Thoracic aorta (tissue), 2 donors: ENCODE measurements at regions not wholly inside any gene's neighbourhood (a gene's known extent, or its start where the extent isn't known, plus 50 kb on each side); places are given as distances from the start of the nearest gene placed in this dataset.

Source experiments
- ATAC-seq: fragments of 150-250 bp; one replicate; pipeline ENCODE4 v1.8.0; 2017; ENCODE audit warnings: low read depth; ENCODE audit not compliant: insufficient number of reproducible peaks, low FRiP score
- DNase-seq: peaks from one replicate; pipeline ENCODE4 v3.0.0-alpha.2; 2020; ENCODE audit warnings: low spot score
- H3K27ac ChIP-seq, 2 donors: fragments of 200-600 bp; sonication (generic); 1 replicate in 1 of 2; 2 replicates in 1 of 2; pipeline ENCODE4 v1.5.1; 2016; ENCODE audit warnings: mild to moderate bottlenecking in 2 of 2, moderate library complexity in 2 of 2
- H3K27me3 ChIP-seq: fragments of 200-600 bp; sonication (generic); replicated peaks from 2 replicates; pipeline ENCODE4 v1.6.0; 2016; ENCODE audit warnings: mild to moderate bottlenecking; ENCODE audit not compliant: insufficient read depth
- H3K36me3 ChIP-seq: fragments of 200-600 bp; sonication (generic); one replicate; pipeline ENCODE4 v1.5.1; 2016
- H3K4me1 ChIP-seq, 2 donors: fragments of 200-600 bp; sonication (generic); 1 replicate in 1 of 2; 2 replicates in 1 of 2; pipeline versions ENCODE4 v1.5.1 to v1.6.0; 2016; ENCODE audit warnings: low read depth in 2 of 2, mild to moderate bottlenecking in 1 of 2; ENCODE audit not compliant: control insufficient read depth in 1 of 2
- H3K4me3 ChIP-seq: fragments of 200-600 bp; sonication (generic); 2 replicates; pipeline ENCODE4 v1.5.1; 2016; ENCODE audit warnings: mild to moderate bottlenecking
- H3K9me3 ChIP-seq: fragments of 200-600 bp; sonication (generic); 2 replicates; pipeline ENCODE4 v1.5.1; 2016
- TF ChIP-seq, protein P1 (sequence below): fragments of 200-600 bp; sonication (generic); IDR thresholded peaks from one replicate; pipeline ENCODE4 v1.5.1; 2019; ENCODE audit warnings: antibody characterized with exemption

- H3K27me3 ChIP-seq, result no peaks in the 10 kb centered on the region
- no peaks in the 10 kb centered on the region for H3K9me3 ChIP-seq
- H3K36me3 ChIP-seq, result no peaks in the 10 kb centered on the region
- ATAC-seq (no peak), DNase-seq (no peak)
- TF ChIP-seq, protein P1, sequence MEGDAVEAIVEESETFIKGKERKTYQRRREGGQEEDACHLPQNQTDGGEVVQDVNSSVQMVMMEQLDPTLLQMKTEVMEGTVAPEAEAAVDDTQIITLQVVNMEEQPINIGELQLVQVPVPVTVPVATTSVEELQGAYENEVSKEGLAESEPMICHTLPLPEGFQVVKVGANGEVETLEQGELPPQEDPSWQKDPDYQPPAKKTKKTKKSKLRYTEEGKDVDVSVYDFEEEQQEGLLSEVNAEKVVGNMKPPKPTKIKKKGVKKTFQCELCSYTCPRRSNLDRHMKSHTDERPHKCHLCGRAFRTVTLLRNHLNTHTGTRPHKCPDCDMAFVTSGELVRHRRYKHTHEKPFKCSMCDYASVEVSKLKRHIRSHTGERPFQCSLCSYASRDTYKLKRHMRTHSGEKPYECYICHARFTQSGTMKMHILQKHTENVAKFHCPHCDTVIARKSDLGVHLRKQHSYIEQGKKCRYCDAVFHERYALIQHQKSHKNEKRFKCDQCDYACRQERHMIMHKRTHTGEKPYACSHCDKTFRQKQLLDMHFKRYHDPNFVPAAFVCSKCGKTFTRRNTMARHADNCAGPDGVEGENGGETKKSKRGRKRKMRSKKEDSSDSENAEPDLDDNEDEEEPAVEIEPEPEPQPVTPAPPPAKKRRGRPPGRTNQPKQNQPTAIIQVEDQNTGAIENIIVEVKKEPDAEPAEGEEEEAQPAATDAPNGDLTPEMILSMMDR, result no peak
- H3K4me1 ChIP-seq, result peaks cover 5 to 15% of the 10 kb centered on the region in 2 donors
- no peak overlapping the region for H3K27ac ChIP-seq
- H3K4me3 ChIP-seq, result no peak overlapping the region
These were observed 327.6 kb upstream of the CNR1 start for GRCh38 chr6:88493717-88494116.

GRCh38 chr6:88492824-88493223 lies 326.7 kb upstream of the CNR1 start:
- H3K4me1 ChIP-seq, result peaks cover 5 to 15% of the 10 kb centered on the region in 2 donors
- ATAC-seq, result no peak
- H3K27ac ChIP-seq, result no peak overlapping the region
- no peaks in the 10 kb centered on the region for H3K36me3 ChIP-seq
- no peaks in the 10 kb centered on the region for H3K27me3 ChIP-seq
- H3K4me3 ChIP-seq, result no peak overlapping the region
- TF ChIP-seq, protein P1, result peak; percentile 37
- H3K9me3 ChIP-seq, result no peaks in the 10 kb centered on the region
- DNase-seq, result no peak

DNA sequence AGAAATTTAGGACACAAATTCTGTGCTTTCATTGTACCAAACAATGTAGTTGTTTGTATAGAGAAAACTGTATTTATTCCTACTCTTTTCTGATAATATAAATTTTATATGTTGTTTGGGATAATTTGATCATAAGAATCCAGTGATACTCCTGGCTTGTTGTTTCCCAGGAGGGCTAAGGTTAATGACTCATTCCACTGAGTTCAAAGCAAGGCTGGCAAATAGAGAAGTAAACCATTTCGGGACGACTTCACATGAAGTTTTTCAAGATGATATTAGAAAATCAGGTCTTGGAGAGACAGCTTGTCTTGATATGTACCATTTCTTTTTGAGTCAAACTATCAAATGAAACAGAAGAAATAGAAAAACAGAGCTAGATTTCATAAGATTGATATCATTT lies 326.1 kb upstream of the CNR1 start:
- Histone ChIP-seq H3K4me3 (no peak overlapping the region), H3K36me3 (no peaks in the 10 kb centered on the region), H3K27ac (no peak overlapping the region), H3K9me3 (no peaks in the 10 kb centered on the region), H3K27me3 (no peaks in the 10 kb centered on the region), H3K4me1 (peaks cover 5 to 15% of the 10 kb centered on the region in 2 donors)
- no peak for ATAC-seq
- TF ChIP-seq, protein P1, result no peak
- DNase-seq, result no peak

DNA sequence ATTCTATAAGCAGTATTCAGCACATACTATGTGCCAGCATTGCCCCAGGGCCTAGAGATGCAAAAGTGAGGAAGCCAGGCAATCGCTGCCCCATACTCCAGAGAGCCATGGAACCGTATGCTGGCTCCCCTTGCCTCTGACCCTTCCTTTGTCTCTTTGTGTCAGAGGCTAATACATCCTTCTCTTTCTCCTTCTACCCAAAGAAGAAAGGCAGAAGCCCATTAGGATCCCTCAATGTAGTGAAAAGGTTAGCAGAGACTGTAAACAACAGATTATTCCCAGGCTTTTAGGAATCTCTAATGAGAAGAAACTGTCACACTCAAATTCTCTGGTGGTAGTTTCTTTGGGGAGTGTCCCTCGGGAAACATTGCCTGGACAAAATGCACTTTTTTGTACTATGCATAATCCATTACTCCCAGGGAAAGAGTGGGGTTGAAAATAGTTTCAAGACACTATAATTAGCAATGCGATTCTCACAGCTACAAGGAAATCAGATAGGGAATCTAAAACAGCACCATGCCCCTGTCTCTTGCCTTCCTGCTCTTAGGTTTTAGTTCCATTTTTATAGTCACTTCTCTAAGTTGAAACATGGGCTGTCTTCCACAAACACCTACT lies 325.2 kb upstream of the CNR1 start:
- ATAC-seq (no peak), DNase-seq (no peak)
- TF ChIP-seq, protein P1, result no peak
- H3K27ac ChIP-seq, result no peak overlapping the region
- no peaks in the 10 kb centered on the region for H3K27me3 ChIP-seq
- H3K4me1 ChIP-seq, result peaks cover 5 to 15% of the 10 kb centered on the region in 2 donors
- H3K36me3 ChIP-seq, result no peaks in the 10 kb centered on the region
- H3K9me3 ChIP-seq, result no peaks in the 10 kb centered on the region
- no peak overlapping the region for H3K4me3 ChIP-seq

DNA sequence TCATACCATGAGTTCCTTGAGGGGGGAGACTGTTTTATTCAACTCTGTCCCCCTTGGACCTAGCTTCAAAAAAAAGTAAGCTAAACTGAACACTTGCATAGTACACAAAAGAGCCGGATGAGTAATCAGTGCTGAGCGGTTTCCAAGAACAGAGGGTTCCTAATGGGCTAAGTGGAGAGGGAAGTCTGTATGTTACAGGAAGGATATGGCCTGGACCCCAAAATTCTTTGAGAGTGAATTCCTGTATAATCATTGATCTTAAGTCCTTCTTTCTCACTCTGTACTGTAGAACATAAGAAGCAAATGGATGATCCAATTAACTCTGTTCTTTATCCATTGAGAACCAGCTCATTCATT lies 324.7 kb upstream of the CNR1 start:
- TF ChIP-seq, protein P1, result no peak
- ATAC-seq, result no peak
- no peak overlapping the region for H3K27ac ChIP-seq
- H3K4me1 ChIP-seq, result peaks cover 5 to 15% of the 10 kb centered on the region in 2 donors
- DNase-seq, result no peak
- no peaks in the 10 kb centered on the region for H3K27me3 ChIP-seq
- H3K4me3 ChIP-seq, result no peak overlapping the region
- no peaks in the 10 kb centered on the region for H3K36me3 ChIP-seq
- no peaks in the 10 kb centered on the region for H3K9me3 ChIP-seq
